GM18517 (cell line): ENCODE measurements at regions not wholly inside any gene's neighbourhood (a gene's known extent, or its start where the extent isn't known, plus 50 kb on each side); places are given as distances from the start of the nearest gene placed in this dataset.

Source experiments
- ATAC-seq: cut with Tn5 transposase; IDR thresholded peaks from one replicate; pipeline ENCODE4 v1.9.1; 2021; ENCODE audit warnings: mild to moderate bottlenecking, moderate library complexity; ENCODE audit not compliant: unreplicated experiment

DNA sequence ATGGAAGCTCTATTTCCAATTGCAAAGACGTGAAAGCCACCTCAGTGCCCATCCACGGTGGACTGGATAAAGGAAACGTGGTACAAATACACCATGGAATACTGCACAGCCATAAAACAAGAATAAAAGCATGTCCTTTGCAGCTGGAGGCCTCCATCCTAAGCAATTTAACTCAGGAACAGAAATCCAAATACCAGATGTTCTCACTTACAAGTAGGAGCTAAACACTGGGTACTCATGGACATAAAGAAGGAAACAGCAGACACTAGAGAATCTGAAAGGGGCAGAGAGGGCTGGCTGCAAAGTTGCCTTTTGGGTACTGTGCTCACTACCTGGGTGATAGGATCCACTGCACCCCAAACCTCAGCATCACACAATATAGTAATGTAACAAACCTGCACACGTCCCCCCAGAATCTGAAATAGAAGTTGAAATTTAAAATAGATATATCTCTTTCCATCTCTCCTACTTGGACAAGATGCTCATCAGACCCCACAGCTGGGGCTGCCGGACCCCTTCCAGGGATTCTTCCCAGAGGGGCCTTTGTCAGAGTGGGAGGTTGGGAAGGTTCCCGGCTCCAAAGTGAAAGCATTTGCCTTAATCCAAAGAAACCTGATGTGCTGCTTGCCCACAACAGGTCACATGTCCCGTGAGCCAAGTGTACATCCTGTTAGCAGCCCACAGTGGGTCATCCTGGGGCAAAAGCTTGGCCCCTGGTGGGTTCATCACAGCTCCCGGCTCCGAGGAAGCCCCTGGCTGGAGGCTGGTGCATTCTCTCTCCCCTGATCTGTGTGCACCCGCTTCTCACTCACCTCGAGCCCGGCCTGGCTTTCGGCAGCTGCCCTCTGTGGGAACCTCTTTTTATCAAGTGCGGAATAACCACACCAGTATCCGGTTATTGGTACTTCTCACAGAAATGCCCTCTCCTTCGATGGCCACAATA lies 172.3 kb upstream of the PPP2R2D start:
- ATAC-seq: no peak

DNA sequence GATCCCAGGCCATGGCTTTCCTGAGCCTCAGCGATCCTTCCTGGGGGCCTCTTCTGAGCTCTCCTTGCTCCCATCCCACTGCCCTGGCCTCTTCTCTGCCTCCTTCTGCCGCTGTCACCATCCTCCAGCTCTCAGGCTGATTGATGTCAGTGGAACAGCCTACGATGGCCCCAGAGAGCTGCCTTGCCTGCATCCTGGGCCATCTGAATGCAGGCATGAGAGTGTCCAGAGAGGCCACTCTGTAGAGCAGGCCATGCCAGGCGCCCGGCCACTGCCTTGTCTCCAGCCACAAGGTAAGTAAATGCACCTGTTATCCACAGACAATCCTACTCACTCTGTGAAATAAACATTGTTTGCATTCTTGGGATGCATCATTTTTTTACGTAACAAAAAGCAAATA lies 171.4 kb upstream of the PPP2R2D start:
- no peak for ATAC-seq

DNA sequence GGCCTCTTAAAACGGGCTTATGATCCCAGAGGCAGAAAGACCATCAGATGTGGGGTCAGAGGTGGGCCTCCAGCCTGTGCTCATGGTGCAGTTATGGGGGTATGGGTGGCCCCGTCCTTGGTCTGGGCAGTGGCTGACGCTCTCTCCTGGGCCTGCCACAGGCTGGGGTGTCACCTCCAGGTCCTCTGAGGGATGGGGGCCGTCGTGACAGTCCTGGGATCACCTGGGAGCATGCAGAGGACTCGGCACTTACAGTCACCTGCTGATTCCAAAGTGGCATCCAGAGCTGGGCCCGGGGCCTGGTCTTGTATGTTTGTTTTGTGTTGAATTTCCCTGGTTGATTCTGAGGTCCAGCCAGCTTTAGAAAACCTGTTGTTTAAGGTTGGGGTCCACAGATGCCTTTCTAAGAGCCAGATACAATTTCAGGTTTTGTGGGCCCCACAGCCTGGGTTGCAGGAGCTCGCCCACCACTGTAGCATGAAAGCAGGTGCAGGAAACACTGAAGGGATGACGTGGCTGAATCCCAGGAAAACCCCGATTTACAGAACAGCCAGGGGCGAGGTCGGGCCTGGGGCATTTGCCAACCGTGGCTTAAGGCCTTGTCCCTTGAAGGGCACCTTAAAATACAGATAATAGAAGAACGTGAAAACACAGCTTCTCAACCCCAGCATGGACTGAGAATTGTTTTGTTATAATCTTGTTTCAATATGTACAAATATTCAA lies 170.7 kb upstream of the PPP2R2D start:
- no peak for ATAC-seq

DNA sequence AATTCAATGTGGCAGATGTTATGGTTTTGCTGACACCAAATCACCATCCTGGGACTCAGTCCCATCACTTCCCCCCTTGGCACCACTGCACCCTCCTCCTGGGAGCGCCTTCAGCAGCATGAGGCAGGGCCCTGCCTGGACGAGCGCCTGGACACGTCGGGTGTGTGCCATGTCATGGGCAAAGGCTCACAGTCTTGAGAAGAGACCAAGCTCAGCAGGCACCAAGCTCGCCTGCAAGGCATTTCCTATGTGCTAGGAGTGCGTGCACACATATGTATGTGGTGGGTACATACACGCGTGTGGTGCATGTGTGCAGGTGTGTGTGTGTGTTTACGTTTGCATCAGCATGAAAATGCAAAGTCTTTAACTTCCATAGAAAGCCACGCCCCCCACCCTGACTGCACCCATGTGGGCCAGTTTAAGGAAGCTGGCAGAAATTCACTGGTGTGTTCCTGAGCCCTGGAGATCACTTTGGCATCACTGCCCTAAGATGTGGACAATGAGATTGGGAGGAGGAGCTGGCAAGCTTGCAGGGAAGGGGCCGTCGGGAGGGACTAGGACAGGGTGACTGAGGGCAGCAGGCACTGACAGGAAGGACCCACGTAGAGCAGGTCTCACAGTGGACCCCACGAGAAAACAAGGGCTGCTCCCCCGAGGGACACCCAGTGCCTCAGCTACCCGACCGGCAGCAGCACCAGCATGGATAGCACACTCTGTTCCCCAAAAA lies 169.9 kb upstream of the PPP2R2D start:
- ATAC-seq: no peak

- no peak for ATAC-seq
Measured at GRCh38 chr10:131731780-131732630, 168.8 kb upstream of the PPP2R2D start.

- ATAC-seq: no peak
Measured at GRCh38 chr10:131732631-131733127, 168.1 kb upstream of the PPP2R2D start.

GRCh38 chr10:131733596-131733995 lies 167.2 kb upstream of the PPP2R2D start:
- ATAC-seq: no peak

DNA sequence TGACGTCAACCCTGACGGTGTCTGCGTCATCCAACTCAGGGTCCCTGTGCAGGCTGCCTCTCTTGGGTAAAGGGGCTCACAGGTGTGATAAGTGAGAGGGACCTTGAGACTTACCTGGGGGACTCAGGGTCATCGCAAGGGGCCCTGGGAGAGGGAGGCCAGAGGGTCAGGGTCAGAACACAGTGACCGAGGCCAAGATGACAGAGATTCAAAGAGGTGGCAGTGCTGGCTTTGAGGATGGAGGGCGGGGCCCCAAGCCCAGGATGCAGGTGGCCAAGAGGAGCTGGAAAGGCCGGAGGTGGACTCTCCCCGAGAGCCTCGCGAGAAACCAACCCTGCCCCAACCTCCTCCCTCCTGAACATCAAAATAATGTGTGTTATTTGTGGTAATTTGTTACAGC lies 165.2 kb upstream of the PPP2R2D start:
- no peak for ATAC-seq

DNA sequence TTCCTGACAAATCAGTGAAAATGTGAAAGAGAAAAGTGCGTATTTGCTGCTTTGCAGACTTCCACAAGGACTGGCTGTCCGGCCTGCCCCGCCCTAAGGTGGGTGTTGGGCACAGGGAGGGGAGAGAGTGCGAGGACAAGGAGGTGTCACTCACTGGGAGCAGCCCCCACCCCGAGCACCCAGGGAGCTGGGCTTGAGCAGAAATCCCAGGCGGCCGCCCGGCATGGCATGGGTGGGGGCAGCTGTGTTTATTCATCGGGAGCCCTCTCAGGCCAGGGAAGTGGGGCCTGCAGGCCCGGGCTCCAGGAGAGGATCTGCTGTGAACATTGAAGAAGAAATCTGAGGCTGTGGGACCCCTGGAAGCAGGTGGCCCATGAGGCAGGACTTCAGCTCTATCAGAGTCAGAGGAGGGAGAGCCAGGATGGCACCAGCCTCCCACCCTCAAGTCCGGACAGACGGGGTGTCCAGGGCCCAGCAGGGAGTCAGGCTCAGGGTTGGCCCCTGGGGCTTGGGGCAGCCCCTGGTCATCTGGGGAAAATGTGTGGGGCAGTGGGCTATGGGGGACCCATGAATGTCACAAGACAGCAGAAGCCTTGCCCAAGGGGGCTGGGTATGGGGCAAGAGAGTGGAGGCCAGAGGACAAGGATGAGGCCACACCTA lies 164.4 kb upstream of the PPP2R2D start:
- no peak for ATAC-seq

- no peak for ATAC-seq
Measured at GRCh38 chr10:131737543-131738395, 163.0 kb upstream of the PPP2R2D start.

DNA sequence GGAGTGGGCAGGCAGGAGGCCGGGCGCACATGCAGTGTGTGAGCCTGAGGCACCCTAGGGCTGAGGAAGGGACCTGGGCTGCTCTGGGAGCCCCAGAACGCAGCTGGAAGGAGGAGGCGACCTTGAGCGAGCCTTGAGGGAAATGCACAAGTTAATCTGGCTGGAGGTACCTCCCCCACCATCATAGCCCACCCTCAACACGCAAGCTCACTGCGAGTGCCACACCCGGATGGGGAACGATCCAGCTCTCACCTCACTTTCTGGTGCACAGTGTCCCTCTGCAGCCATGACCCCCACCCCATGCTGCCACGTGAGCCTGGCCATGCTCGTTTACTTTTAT lies 162.4 kb upstream of the PPP2R2D start:
- ATAC-seq: no peak

- no peak for ATAC-seq
Measured at GRCh38 chr10:131739206-131739605, 161.6 kb upstream of the PPP2R2D start.

DNA sequence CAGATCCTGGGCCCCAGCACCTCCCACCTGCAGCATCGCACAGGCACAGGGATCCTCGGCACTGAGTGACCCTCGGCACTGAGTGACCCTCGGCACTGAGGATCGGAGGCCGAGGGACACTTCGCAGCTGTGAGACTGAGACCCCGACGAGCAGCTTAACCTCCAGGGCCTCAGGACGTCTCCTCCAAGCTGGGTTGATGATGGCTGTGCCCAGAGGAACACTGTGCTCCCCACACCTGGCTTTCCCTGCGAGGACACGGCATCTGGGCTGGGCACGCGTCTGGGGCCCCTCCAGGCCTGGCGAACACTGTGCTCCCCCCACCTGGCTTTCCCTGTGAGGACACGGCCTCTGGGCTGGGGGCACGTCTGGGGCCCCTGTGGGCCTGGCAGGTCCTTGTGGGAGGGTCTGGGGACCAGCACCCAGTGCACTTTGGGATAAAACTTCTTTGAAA lies 158.3 kb upstream of the PPP2R2D start:
- no peak for ATAC-seq

- ATAC-seq: no peak
Measured at GRCh38 chr10:131743190-131744151, 157.3 kb upstream of the PPP2R2D start.

GRCh38 chr10:131744346-131744745 lies 156.5 kb upstream of the PPP2R2D start:
- ATAC-seq: no peak

DNA sequence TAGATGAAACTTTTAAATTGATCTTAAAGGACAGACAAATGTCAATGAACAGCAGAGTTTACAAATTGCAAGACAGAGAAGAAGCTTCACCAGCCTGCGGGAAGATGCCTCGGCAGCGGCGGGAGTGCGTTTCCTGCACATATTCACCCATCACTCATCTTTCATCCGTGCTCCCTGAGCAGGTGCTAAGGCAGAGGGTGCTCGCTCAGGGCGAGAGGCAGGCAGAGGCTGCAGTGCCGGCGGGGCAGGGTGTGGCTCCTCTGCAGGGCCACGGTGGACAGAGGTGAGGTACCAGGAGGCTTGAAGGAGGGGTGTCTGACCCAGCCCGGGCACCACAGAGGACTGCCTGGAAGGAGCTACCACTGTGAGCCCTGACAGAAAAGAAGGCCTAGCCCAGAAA lies 155.2 kb upstream of the PPP2R2D start:
- ATAC-seq: no peak

- ATAC-seq: no peak
Measured at GRCh38 chr10:131746241-131746711, 154.5 kb upstream of the PPP2R2D start.

DNA sequence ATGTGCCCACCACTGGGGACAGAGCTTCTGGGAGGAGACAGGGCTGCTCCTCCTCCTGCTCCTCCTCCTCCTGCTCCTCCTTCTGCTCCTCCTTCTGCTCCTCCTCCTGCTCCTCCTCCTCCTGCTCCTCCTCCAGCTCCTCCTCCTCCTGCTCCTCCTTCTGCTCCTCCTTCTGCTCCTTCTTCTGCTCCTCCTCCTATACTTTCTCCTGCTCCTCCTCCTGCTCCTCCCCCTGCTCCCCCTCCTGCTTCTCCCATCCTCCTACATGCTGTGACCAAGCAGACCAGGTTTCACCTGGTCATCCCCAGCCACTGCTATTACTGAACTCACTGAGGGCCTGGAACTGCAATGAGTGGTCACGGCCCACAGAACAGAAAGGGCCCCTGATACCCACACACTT lies 154.0 kb upstream of the PPP2R2D start:
- no peak for ATAC-seq
